ENCODE measurements at regions not wholly inside any gene's neighbourhood (a gene's known extent, or its start where the extent isn't known, plus 50 kb on each side); places are given as distances from the start of the nearest gene placed in this dataset.

GRCh38 chr11:121931121-121931520 is 184.9 kb downstream of the BLID start:
- Histone ChIP-seq H3K4me3 (no peak overlapping the region), H3K4me1 (peaks cover 0 to 20% (median 8%) of the 10 kb centered on the region in 12 donors), H3K36me3 (no peaks in the 10 kb centered on the region), H3K27me3 (no peaks in the 10 kb centered on the region), H3K27ac (no peak overlapping the region), H3K9me3 (no peaks in the 10 kb centered on the region)
- TF ChIP-seq CTCF (IDR thresholded peaks at IDR 0.05) (no peak), POLR2A (IDR thresholded peaks at IDR 0.05) (no peak)
- WGBS, 4 donors = 91 to 96% (median 94%) methylated on average over 2 of the region's 2 CpGs
- intact Hi-C loops (cut with DNase I) = loop anchor here in 1 of 10 donors (10.0 kb wide), 1 partner anchor 174 kb away; no protein-coding TSS in a partner anchor
- DNase-seq = no peak
- ATAC-seq = no peak

- TF ChIP-seq CTCF (IDR thresholded peaks at IDR 0.05) (no peak), POLR2A (IDR thresholded peaks at IDR 0.05) (no peak)
- intact Hi-C loops (cut with DNase I) = loop anchor here in 1 of 10 donors (10.0 kb wide), 1 partner anchor 175 kb away; no protein-coding TSS in a partner anchor
- Histone ChIP-seq H3K9me3 (no peaks in the 10 kb centered on the region), H3K27me3 (no peaks in the 10 kb centered on the region), H3K36me3 (no peaks in the 10 kb centered on the region), H3K4me3 (peak overlapping the region in 11 of 12 donors; percentile 3 to 55 (median 39)), H3K27ac (peak overlapping the region in 7 of 12 donors; percentile 8 to 64 (median 51)), H3K4me1 (peaks cover 0 to 19% (median 8%) of the 10 kb centered on the region in 12 donors)
- DNase-seq (peak in 2 of 5 donors; percentile 10 to 32), ATAC-seq (peak in 2 of 4 donors; percentile 37 to 38)
- WGBS, 4 donors = 32 to 46% (median 38%) methylated on average over 18 of the region's 18 CpGs
Observed at GRCh38 chr11:121930004-121930965, 185.7 kb downstream of the BLID start.

GRCh38 chr11:121929581-121929980 is 186.4 kb downstream of the BLID start:
- intact Hi-C loops (cut with DNase I) = no loop called here
- Histone ChIP-seq H3K9me3 (no peaks in the 10 kb centered on the region), H3K36me3 (no peaks in the 10 kb centered on the region), H3K27ac (peak overlapping the region in 6 of 12 donors; percentile 8 to 64 (median 44)), H3K4me1 (peaks cover 0 to 19% (median 8%) of the 10 kb centered on the region in 12 donors), H3K4me3 (peak overlapping the region in 11 of 12 donors; percentile 3 to 55 (median 39)), H3K27me3 (no peaks in the 10 kb centered on the region)
- ATAC-seq (peak in 3 of 4 donors; percentile 57 to 70 (median 61)), DNase-seq (peak; percentile 28 to 58 (median 39))
- WGBS, 4 donors = 0 to 2% (median 1%) methylated on average over 11 of the region's 11 CpGs
- TF ChIP-seq CTCF (IDR thresholded peaks at IDR 0.05) = no peak
- no peak for TF ChIP-seq POLR2A (IDR thresholded peaks at IDR 0.05)
